Caco-2 (cell line): ENCODE measurements at regions not wholly inside any gene's neighbourhood (a gene's known extent, or its start where the extent isn't known, plus 50 kb on each side); places are given as distances from the start of the nearest gene placed in this dataset.

Source experiments
- BruUV-seq: library from RNA; stranded (reverse); fragments of 400-500 nt; replicated peaks from 2 replicates; lab custom pipeline; 2021; lab: Mats Ljungman, UMichigan
- CTCF ChIA-PET: fragments of 300-600 bp; sonication (Branson Sonifier 250); formaldehyde crosslinking; loops from one replicate; lab custom pipeline; 2022; ENCODE audit warnings: antibody characterized with exemption; lab: Charles Lee
- POLR2A ChIA-PET: fragments of 300-600 bp; sonication (Branson Sonifier 250); formaldehyde crosslinking; loops from one replicate; lab custom pipeline; 2022; ENCODE audit warnings: antibody characterized with exemption; lab: Charles Lee
- DNase-seq, 2 experiments: peaks; one replicate each; pipeline versions ENCODE4 v3.0.0 to v3.0.0-alpha.2; 2020 to 2022
- H3K27me3 ChIP-seq: replicated peaks from 2 replicates; pipeline ENCODE4 v1.6.0; 2011; ENCODE audit warnings: low read length; ENCODE audit not compliant: control insufficient read depth, insufficient read depth
- H3K36me3 ChIP-seq: 2 replicates; pipeline ENCODE4 v1.5.1; 2011; ENCODE audit warnings: low read length; ENCODE audit not compliant: control insufficient read depth, insufficient read depth
- H3K4me1 ChIP-seq: fragments of 250-450 bp; sonication (Bioruptor Pico); 2 replicates; pipeline ENCODE4 v1.5.1; 2020; ENCODE audit warnings: mild to moderate bottlenecking
- H3K4me3 ChIP-seq: 2 replicates; pipeline ENCODE4 v1.5.1; 2011; ENCODE audit warnings: low read depth, mild to moderate bottlenecking, control low read depth, low read length
- H3K9me3 ChIP-seq: fragments of 250-450 bp; sonication (Bioruptor Pico); 2 replicates; pipeline ENCODE4 v1.5.1; 2020; ENCODE audit warnings: mild to moderate bottlenecking, moderate library complexity
- H3K27ac Mint-ChIP-seq: one replicate; pipeline ENCODE4 v1.8.0; 2022; ENCODE audit warnings: mixed read lengths; ENCODE audit not compliant: unreplicated experiment
- H3K27me3 Mint-ChIP-seq: one replicate; pipeline ENCODE4 v1.8.0; 2022; ENCODE audit warnings: mixed read lengths; ENCODE audit not compliant: insufficient read depth, unreplicated experiment
- H3K36me3 Mint-ChIP-seq: one replicate; pipeline ENCODE4 v1.8.0; 2022; ENCODE audit warnings: mild to moderate bottlenecking, mixed read lengths; ENCODE audit not compliant: insufficient read depth, unreplicated experiment
- H3K4me1 Mint-ChIP-seq: one replicate; pipeline ENCODE4 v1.8.0; 2022; ENCODE audit warnings: low read depth, mixed read lengths; ENCODE audit not compliant: unreplicated experiment
- H3K4me3 Mint-ChIP-seq: one replicate; pipeline ENCODE4 v1.8.0; 2022; ENCODE audit warnings: mild to moderate bottlenecking, moderate library complexity, mixed read lengths; ENCODE audit not compliant: unreplicated experiment
- H3K9me3 Mint-ChIP-seq: one replicate; pipeline ENCODE4 v1.8.0; 2022; ENCODE audit warnings: mixed read lengths; ENCODE audit not compliant: unreplicated experiment
- CTCF ChIP-seq, 2 experiments: fragments of 200-600 bp in 1 of 2; IDR thresholded peaks; 1 replicate in 1 of 2; 2 replicates in 1 of 2; pipeline versions ENCODE4 v1.5.1 to v1.8.0; 2011 to 2022; ENCODE audit warnings: antibody characterized with exemption in 1 of 2, control low read depth in 1 of 2, inconsistent platforms in 1 of 2, low read depth in 1 of 2, low read length in 1 of 2, mild to moderate bottlenecking in 1 of 2, moderate library complexity in 1 of 2; ENCODE audit not compliant: insufficient read depth in 1 of 2, severe bottlenecking in 1 of 2, unreplicated experiment in 1 of 2
- intact Hi-C: fragments of 100-400 bp; cut with micrococcal nuclease; formaldehyde crosslinking; loops from one replicate; pipeline ENCODE4 v1.10.0; 2022; ENCODE audit not compliant: unreplicated experiment

GRCh38 chr5:163813900-163814299, 308.5 kb downstream of the MAT2B start:
- no peak overlapping the region for H3K4me3 ChIP-seq

GRCh38 chr5:163815240-163815791, 309.9 kb downstream of the MAT2B start:
- DNase-seq: no peak

More at GRCh38 chr5:163813900-163814299, 308.5 kb downstream of the MAT2B start:
- Mint-ChIP-seq H3K27me3 (no peaks in the 10 kb centered on the region), H3K9me3 (no peaks in the 10 kb centered on the region), H3K36me3 (no peaks in the 10 kb centered on the region), H3K4me1 (no peaks in the 10 kb centered on the region), H3K4me3 (no peak overlapping the region), H3K27ac (no peak overlapping the region)
- BruUV-seq: no TSS peak
- Histone ChIP-seq H3K36me3 (no peaks in the 10 kb centered on the region), H3K27me3 (no peaks in the 10 kb centered on the region), H3K9me3 (no peaks in the 10 kb centered on the region), H3K4me1 (no peaks in the 10 kb centered on the region)
- no peak for TF ChIP-seq CTCF (IDR thresholded peaks at IDR 0.05; ENCODE audit: insufficient read depth in 1 of 2, low read depth in 1 of 2, low read length in 1 of 2, severe bottlenecking in 1 of 2, unreplicated experiment in 1 of 2)
- intact Hi-C loops: no loop called here
- POLR2A ChIA-PET: no interaction called here
- DNase-seq: no peak
- CTCF ChIA-PET: no interaction called here

GRCh38 chr5:163821142-163821541, 315.7 kb downstream of the MAT2B start:
- H3K36me3 ChIP-seq: no peaks in the 10 kb centered on the region
- intact Hi-C loops: loop anchor here (10.0 kb wide), 1 partner anchor 256 kb away; no protein-coding TSS in a partner anchor
- Mint-ChIP-seq H3K9me3 (no peaks in the 10 kb centered on the region), H3K4me1 (no peaks in the 10 kb centered on the region), H3K27ac (no peak overlapping the region), H3K27me3 (peaks cover 3% of the 10 kb centered on the region), H3K36me3 (no peaks in the 10 kb centered on the region), H3K4me3 (no peak overlapping the region)
- BruUV-seq: no TSS peak
- no peaks in the 10 kb centered on the region for H3K27me3 ChIP-seq
- no peak for TF ChIP-seq CTCF (IDR thresholded peaks at IDR 0.05; ENCODE audit: insufficient read depth in 1 of 2, low read depth in 1 of 2, low read length in 1 of 2, severe bottlenecking in 1 of 2, unreplicated experiment in 1 of 2)
- ChIA-PET CTCF (no interaction called here), POLR2A (no interaction called here)
- H3K4me1 ChIP-seq: no peaks in the 10 kb centered on the region
- DNase-seq: no peak
- H3K4me3 ChIP-seq: no peak overlapping the region
- no peaks in the 10 kb centered on the region for H3K9me3 ChIP-seq

More at GRCh38 chr5:163815240-163815791, 309.9 kb downstream of the MAT2B start:
- H3K27me3 Mint-ChIP-seq: peaks cover 3% of the 10 kb centered on the region
- no peak overlapping the region for H3K4me3 Mint-ChIP-seq
- H3K27ac Mint-ChIP-seq: no peak overlapping the region
- no peaks in the 10 kb centered on the region for H3K9me3 Mint-ChIP-seq
- BruUV-seq: no TSS peak
- H3K36me3 ChIP-seq: no peaks in the 10 kb centered on the region
- TF ChIP-seq CTCF (IDR thresholded peaks at IDR 0.05; ENCODE audit: insufficient read depth in 1 of 2, low read depth in 1 of 2, low read length in 1 of 2, severe bottlenecking in 1 of 2, unreplicated experiment in 1 of 2): no peak
- H3K4me1 ChIP-seq: no peaks in the 10 kb centered on the region
- ChIA-PET POLR2A (no interaction called here), CTCF (no interaction called here)
- no peak overlapping the region for H3K4me3 ChIP-seq
- H3K9me3 ChIP-seq: no peaks in the 10 kb centered on the region
- intact Hi-C loops: no loop called here
- no peaks in the 10 kb centered on the region for H3K27me3 ChIP-seq
- no peaks in the 10 kb centered on the region for H3K36me3 Mint-ChIP-seq
- H3K4me1 Mint-ChIP-seq: no peaks in the 10 kb centered on the region
